ENCODE measurements at regions not wholly inside any gene's neighbourhood (a gene's known extent, or its start where the extent isn't known, plus 50 kb on each side); places are given as distances from the start of the nearest gene placed in this dataset.

DNA sequence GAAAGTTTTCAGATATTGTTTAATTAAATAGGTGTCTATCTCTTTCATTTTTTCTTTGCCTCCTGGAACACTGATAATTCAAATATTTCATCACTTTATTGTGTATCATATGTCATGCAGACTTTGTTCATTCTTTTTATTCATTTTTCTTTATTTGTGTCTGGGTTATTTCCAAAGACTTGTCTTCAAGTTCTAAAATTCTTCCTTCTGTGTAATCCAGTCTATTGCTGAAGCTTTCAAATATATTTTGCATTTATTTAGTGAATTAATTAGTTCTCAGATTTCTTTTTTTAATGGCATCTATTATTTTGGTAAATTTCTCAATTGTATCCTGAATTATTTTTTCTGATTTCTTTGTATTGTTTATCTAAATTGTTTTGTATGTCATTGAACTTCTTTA is 70.1 kb downstream of the ZNF330 start:
- TF ChIP-seq, protein P1, sequence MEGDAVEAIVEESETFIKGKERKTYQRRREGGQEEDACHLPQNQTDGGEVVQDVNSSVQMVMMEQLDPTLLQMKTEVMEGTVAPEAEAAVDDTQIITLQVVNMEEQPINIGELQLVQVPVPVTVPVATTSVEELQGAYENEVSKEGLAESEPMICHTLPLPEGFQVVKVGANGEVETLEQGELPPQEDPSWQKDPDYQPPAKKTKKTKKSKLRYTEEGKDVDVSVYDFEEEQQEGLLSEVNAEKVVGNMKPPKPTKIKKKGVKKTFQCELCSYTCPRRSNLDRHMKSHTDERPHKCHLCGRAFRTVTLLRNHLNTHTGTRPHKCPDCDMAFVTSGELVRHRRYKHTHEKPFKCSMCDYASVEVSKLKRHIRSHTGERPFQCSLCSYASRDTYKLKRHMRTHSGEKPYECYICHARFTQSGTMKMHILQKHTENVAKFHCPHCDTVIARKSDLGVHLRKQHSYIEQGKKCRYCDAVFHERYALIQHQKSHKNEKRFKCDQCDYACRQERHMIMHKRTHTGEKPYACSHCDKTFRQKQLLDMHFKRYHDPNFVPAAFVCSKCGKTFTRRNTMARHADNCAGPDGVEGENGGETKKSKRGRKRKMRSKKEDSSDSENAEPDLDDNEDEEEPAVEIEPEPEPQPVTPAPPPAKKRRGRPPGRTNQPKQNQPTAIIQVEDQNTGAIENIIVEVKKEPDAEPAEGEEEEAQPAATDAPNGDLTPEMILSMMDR (conservative IDR thresholded peaks at IDR 0.05; ENCODE audit: low read depth, low read length): no peak
- H3K4me3 ChIP-seq (ENCODE audit: low read depth, low read length): no peak overlapping the region
- DNase-seq (ENCODE audit: low read depth): no peak

DNA sequence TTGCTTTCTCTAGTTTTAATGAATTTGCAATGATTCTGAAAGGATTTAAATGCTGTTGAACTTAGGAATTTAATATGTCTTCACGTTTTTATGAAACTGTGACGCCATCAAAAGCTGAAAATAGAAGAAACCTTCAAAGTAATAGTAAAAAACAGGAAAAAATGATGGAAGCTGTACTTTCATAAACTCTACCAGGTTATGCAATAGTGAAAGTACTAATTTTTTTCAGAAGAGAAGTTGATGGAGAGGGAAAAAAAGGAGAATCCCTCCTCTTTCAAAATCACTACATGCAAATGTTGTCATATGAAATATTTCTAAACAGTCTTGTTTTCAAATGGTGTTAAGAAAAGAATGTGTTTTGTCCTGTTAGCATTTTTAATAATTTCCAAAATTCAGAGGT is 73.6 kb downstream of the ZNF330 start:
- no peak for DNase-seq (ENCODE audit: low read depth)
- TF ChIP-seq, protein P1 (conservative IDR thresholded peaks at IDR 0.05; ENCODE audit: low read depth, low read length): no peak
- no peak overlapping the region for H3K4me3 ChIP-seq (ENCODE audit: low read depth, low read length)

DNA sequence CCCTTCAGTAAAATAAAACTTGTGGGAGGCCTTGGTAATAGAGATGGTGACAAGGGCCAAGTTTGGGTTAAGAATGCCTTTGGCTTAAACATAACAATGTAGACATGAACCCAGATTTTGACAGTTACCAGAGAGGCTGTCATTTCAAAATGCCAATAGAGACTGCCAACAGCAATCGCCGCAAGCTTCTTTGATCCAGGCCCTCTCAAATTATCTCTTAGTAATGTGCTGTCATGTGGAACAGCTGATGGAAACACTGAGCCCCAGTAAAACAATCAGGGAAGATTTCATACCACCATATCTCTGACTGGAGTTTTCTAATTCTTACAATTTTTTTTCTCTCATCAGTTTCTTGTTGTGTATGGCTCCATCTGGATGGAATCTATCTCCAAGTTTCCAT is 80.5 kb downstream of the ZNF330 start:
- no peak overlapping the region for H3K4me3 ChIP-seq (ENCODE audit: low read depth, low read length)
- DNase-seq (ENCODE audit: low read depth): no peak
- TF ChIP-seq, protein P1 (conservative IDR thresholded peaks at IDR 0.05; ENCODE audit: low read depth, low read length): no peak

DNA sequence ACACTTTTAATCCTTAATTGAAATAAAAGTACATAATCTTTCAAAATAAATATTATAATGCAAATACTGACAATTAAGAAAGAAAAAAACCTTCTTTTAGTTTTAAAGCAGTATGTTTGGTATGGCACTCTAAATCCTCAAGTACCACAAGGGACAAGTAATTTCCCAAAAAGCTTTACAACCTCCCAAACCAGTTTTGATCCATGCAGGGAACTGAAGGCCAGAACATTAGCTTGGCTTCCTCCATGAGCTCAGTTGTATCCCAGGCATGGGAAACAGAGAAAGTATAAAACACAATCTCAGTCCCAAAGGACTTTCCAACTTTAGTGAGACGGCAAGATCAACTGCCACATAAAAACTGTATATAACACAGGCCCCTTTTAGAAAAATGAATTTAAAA is 82.2 kb downstream of the ZNF330 start:
- TF ChIP-seq, protein P1 (conservative IDR thresholded peaks at IDR 0.05; ENCODE audit: low read depth, low read length): no peak
- no peak for DNase-seq (ENCODE audit: low read depth)
- no peak overlapping the region for H3K4me3 ChIP-seq (ENCODE audit: low read depth, low read length)

- DNase-seq (ENCODE audit: low read depth): no peak
- H3K4me3 ChIP-seq (ENCODE audit: low read depth, low read length): no peak overlapping the region
- TF ChIP-seq, protein P1 (conservative IDR thresholded peaks at IDR 0.05; ENCODE audit: low read depth, low read length): no peak
Measured at GRCh38 chr4:141304346-141304745, 83.7 kb downstream of the ZNF330 start.

GRCh38 chr4:141306331-141306730 is 85.6 kb downstream of the ZNF330 start:
- TF ChIP-seq, protein P1 (conservative IDR thresholded peaks at IDR 0.05; ENCODE audit: low read depth, low read length): no peak

GRCh38 chr4:141307241-141307689 is 86.6 kb downstream of the ZNF330 start:
- H3K4me3 ChIP-seq (ENCODE audit: low read depth, low read length): no peak overlapping the region
- TF ChIP-seq, protein P1 (conservative IDR thresholded peaks at IDR 0.05; ENCODE audit: low read depth, low read length): peak; percentile 67
- peak; percentile 82 for DNase-seq (ENCODE audit: low read depth)

More at GRCh38 chr4:141306331-141306730, 85.6 kb downstream of the ZNF330 start:
- H3K4me3 ChIP-seq (ENCODE audit: low read depth, low read length): no peak overlapping the region
- DNase-seq (ENCODE audit: low read depth): no peak
